HG03439 (cell line): ENCODE measurements at regions not wholly inside any gene's neighbourhood (a gene's known extent, or its start where the extent isn't known, plus 50 kb on each side); places are given as distances from the start of the nearest gene placed in this dataset.

Source experiments
- ATAC-seq: cut with Tn5 transposase; IDR thresholded peaks from one replicate; pipeline ENCODE4 v1.9.1; 2021; ENCODE audit warnings: mild to moderate bottlenecking, moderate library complexity; ENCODE audit not compliant: unreplicated experiment

DNA sequence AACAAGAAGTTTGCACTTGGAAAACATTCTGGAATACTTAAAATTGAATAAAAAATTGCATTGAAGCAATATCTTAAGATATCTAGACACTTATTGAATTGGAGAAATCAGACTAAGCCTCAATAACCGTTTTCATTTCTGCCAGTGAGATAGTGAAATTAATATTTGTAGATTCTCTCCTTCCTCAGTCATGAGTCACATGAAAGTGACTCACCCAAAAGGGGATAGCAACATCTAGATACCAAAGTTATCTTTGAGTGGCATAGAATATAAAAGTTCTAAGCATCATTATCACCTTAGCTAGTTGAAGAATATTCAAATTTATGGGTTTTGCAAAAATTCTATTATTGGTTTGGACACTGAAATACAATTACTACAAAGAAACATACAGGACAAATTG, 614.8 kb upstream of the ZNF717 start:
- ATAC-seq: no peak

GRCh38 chr3:76402926-76403325, 617.6 kb upstream of the ZNF717 start:
- ATAC-seq: no peak

- no peak for ATAC-seq
These were observed 618.2 kb upstream of the ZNF717 start for GRCh38 chr3:76403556-76403955.

DNA sequence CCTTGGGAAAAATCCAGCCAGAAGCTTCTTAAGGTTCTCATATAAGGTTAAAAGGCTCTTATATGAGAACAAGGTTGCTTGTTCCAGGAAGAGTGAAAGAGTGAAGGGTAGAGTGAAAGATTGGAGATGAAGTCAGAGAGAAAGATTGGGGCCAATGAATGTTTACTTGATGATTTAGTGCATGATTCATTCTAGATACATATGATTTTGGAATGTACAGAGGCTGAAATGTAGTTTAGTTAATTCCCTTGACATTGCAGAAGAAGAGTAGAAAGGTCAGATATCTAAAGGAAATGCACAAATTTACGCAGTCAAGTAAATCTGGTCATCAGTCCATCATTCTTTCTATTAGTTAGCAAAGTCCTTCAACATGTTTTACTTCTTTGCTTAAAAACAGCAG, 619.8 kb upstream of the ZNF717 start:
- ATAC-seq: no peak

DNA sequence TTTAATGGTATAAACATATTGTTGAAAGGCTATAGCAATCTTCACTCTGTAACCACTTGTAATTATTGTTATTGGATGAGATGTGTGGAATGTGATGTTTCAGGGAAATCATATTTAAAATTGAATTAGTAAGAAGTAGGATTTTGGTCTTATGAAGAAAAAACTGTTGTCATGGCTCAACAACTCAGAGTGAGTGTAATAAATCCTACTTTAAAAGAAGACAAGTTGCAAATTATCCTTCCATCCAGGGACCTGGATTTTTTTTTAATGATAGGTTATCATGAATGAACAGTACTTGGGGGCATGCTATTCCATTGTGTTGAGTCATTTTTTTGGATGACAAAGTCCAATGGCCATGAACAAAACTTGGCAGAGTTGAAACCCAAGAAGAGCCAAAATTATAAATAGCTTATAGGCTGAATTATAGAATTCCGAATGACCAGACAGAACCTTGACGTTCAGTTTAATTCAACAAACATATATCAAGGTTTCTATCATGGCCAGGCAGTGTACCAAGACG, 625.5 kb upstream of the ZNF717 start:
- no peak for ATAC-seq

GRCh38 chr3:76415384-76415783, 624.5 kb upstream of the ROBO2 start:
- ATAC-seq: no peak

- no peak for ATAC-seq
These were observed 610.2 kb upstream of the ROBO2 start for GRCh38 chr3:76429581-76430177.

DNA sequence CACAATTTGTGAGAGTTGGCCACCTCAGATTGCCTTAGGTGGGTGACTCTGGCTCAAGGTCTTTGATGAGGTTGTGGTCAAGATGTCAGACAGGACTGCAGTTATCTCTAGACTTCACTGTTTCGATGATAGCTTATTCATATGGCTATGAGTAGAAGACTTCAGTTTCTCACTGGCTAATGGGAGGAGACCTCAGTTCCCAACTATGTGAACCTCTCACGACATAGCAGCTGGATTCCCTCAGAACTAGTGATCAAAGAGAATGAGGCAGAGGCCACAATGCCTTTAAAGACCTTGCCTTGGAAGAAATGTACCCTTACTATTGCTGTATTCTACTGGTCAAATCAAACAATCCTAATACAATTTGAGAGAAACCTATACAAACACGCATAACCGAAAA, 607.5 kb upstream of the ROBO2 start:
- ATAC-seq: no peak

DNA sequence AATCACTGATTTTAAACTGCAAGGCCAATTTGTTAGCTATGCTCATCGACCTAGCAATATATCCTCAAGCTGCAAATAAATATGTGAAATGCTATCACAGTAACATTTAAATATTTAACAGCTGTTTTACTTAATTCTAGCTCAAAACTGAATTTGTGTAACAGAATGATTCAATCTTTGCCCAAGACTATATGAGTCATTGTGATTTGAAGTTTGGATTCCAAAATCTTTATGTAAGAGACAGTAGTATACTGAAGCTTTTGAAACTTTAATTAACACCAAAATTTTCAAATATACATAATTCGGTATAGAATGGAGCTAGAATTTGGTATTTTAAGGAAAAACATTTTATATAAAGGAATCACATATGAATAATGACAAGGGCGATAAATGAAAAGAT, 603.0 kb upstream of the ROBO2 start:
- no peak for ATAC-seq

GRCh38 chr3:76438971-76439370, 600.9 kb upstream of the ROBO2 start:
- no peak for ATAC-seq

- no peak for ATAC-seq
These were observed 597.5 kb upstream of the ROBO2 start for GRCh38 chr3:76442374-76442915.

DNA sequence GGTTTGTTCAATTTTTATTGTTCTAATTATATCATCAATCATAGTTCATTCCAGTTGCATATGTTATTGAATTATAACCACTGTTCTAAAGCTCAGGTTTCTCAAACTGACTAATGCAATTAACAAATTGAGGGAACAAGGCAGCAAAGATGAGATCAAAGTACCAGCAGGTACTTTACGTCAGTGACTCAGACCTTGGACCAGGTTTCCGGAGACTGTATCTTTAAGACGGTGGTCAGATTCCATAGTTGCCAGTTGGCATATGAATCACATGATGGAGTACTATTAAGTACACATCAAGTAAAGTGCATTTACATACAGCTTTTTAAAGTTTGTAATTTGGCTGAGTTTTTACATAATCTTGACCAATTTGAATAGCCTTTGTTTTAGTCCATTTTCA, 583.6 kb upstream of the ROBO2 start:
- no peak for ATAC-seq

GRCh38 chr3:76463501-76463900, 576.4 kb upstream of the ROBO2 start:
- no peak for ATAC-seq

DNA sequence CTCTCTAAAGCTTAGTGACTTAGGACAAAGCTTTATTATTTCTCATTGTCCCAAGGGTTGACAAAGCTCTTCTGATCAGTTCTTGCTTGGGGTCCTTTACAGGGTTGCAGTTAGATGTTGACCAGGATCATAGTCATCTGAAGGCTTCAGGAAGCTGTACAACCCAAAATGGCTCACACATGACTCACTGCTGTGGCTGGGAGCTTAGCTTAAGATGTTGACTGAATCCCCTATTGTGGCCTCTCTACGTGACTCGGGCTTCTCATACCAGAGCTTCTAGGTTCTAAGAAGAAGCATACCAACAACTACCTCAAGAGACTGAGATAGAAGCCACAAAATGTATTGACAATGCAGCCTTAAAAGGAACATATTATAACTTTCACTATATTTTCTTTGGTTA, 569.6 kb upstream of the ROBO2 start:
- ATAC-seq: no peak

DNA sequence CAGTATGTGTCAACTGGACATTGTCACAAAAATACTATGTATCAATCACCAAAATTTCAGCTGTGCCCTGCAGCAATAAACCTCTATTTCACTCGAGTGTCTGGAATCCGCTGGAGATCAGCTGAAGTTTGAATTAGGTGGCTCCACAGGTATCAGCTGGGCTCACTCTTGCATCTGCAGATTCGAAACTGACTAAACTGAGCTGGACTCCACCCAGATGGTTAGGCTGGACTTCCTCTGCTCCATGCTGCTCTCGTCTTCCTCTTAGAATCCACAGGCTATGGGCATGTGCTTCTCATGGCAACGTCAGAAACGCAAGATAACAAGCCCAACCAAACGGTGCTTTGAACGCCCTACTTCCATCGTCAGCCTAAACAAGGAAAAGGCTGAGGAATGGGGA, 565.3 kb upstream of the ROBO2 start:
- ATAC-seq: no peak

- ATAC-seq: no peak
These were observed 560.7 kb upstream of the ROBO2 start for GRCh38 chr3:76479161-76479650.

- ATAC-seq: no peak
These were observed 557.4 kb upstream of the ROBO2 start for GRCh38 chr3:76482510-76482909.

- ATAC-seq: no peak
These were observed 552.5 kb upstream of the ROBO2 start for GRCh38 chr3:76487446-76487845.

GRCh38 chr3:76490064-76490463, 549.8 kb upstream of the ROBO2 start:
- ATAC-seq: no peak

- no peak for ATAC-seq
These were observed 544.7 kb upstream of the ROBO2 start for GRCh38 chr3:76495216-76495615.

- ATAC-seq: no peak
These were observed 542.3 kb upstream of the ROBO2 start for GRCh38 chr3:76497636-76498035.

GRCh38 chr3:76500746-76501275, 539.1 kb upstream of the ROBO2 start:
- ATAC-seq: no peak

GRCh38 chr3:76501315-76501714, 538.6 kb upstream of the ROBO2 start:
- no peak for ATAC-seq
